ENCODE measurements at regions not wholly inside any gene's neighbourhood (a gene's known extent, or its start where the extent isn't known, plus 50 kb on each side); places are given as distances from the start of the nearest gene placed in this dataset.

- Histone ChIP-seq H3K27me3 (ENCODE audit: control insufficient read depth, insufficient read depth, low read length) (no peaks in the 10 kb centered on the region), H3K36me3 (ENCODE audit: control insufficient read depth, insufficient read depth, low read length) (no peaks in the 10 kb centered on the region), H3K4me3 (ENCODE audit: low read length) (no peak overlapping the region), H3K9me3 (ENCODE audit: control insufficient read depth, insufficient read depth, low read length) (no peaks in the 10 kb centered on the region), H3K4me1 (ENCODE audit: control insufficient read depth, insufficient read depth, low read length) (no peaks in the 10 kb centered on the region), H3K27ac (ENCODE audit: low read length) (no peak overlapping the region)
- Mint-ChIP-seq H3K9me3 (no peaks in the 10 kb centered on the region), H3K36me3 (no peaks in the 10 kb centered on the region), H3K4me1 (no peaks in the 10 kb centered on the region), H3K4me3 (no peak overlapping the region), H3K27me3 (ENCODE audit: low read depth in 2 of 2) (no peaks in the 10 kb centered on the region), H3K27ac (no peak overlapping the region)
- intact Hi-C loops (cut with micrococcal nuclease) = no loop called here
- DNase-seq (no peak), ATAC-seq (no peak)
- no peak for TF ChIP-seq CTCF (IDR thresholded peaks at IDR 0.05)
- 91% methylated on average over 8 of the region's 9 CpGs for WGBS (ENCODE audit: insufficient coverage)
Measured at GRCh38 chr18:57887543-57888383, 84.6 kb upstream of the ATP8B1 start.

GRCh38 chr18:57885931-57886330, 82.8 kb upstream of the ATP8B1 start:
- TF ChIP-seq CTCF (IDR thresholded peaks at IDR 0.05) = no peak
- no peak for ATAC-seq

GRCh38 chr18:57882465-57882864, 79.3 kb upstream of the ATP8B1 start:
- H3K27ac Mint-ChIP-seq = no peak overlapping the region
- H3K9me3 Mint-ChIP-seq = no peaks in the 10 kb centered on the region
- no peak for ATAC-seq
- TF ChIP-seq CTCF (IDR thresholded peaks at IDR 0.05) = no peak
- intact Hi-C loops (cut with micrococcal nuclease) = loop anchor here (5.0 kb wide), 1 partner anchor 300 kb away; no protein-coding TSS in a partner anchor
- H3K27me3 Mint-ChIP-seq (ENCODE audit: low read depth in 2 of 2) = peaks cover 2 to 5% of the 10 kb centered on the region in 2 donors
- Histone ChIP-seq H3K27ac (ENCODE audit: low read length) (no peak overlapping the region), H3K4me1 (ENCODE audit: control insufficient read depth, insufficient read depth, low read length) (no peaks in the 10 kb centered on the region), H3K27me3 (ENCODE audit: control insufficient read depth, insufficient read depth, low read length) (no peaks in the 10 kb centered on the region), H3K9me3 (ENCODE audit: control insufficient read depth, insufficient read depth, low read length) (no peaks in the 10 kb centered on the region), H3K36me3 (ENCODE audit: control insufficient read depth, insufficient read depth, low read length) (no peaks in the 10 kb centered on the region), H3K4me3 (ENCODE audit: low read length) (no peak overlapping the region)
- H3K36me3 Mint-ChIP-seq = no peaks in the 10 kb centered on the region
- H3K4me1 Mint-ChIP-seq = no peaks in the 10 kb centered on the region
- WGBS (ENCODE audit: insufficient coverage) = 63% methylated on average over 3 of the region's 3 CpGs
- H3K4me3 Mint-ChIP-seq = no peak overlapping the region
- DNase-seq = no peak

More at GRCh38 chr18:57885931-57886330, 82.8 kb upstream of the ATP8B1 start:
- Histone ChIP-seq H3K27ac (ENCODE audit: low read length) (no peak overlapping the region), H3K36me3 (ENCODE audit: control insufficient read depth, insufficient read depth, low read length) (no peaks in the 10 kb centered on the region), H3K9me3 (ENCODE audit: control insufficient read depth, insufficient read depth, low read length) (no peaks in the 10 kb centered on the region), H3K4me3 (ENCODE audit: low read length) (no peak overlapping the region), H3K4me1 (ENCODE audit: control insufficient read depth, insufficient read depth, low read length) (no peaks in the 10 kb centered on the region), H3K27me3 (ENCODE audit: control insufficient read depth, insufficient read depth, low read length) (no peaks in the 10 kb centered on the region)
- no peak overlapping the region for H3K4me3 Mint-ChIP-seq
- no peak overlapping the region for H3K27ac Mint-ChIP-seq
- 83% methylated on average over 1 of the region's 1 CpG for WGBS (ENCODE audit: insufficient coverage)
- no peaks in the 10 kb centered on the region for H3K9me3 Mint-ChIP-seq
- no peaks in the 10 kb centered on the region for H3K4me1 Mint-ChIP-seq
- intact Hi-C loops (cut with micrococcal nuclease) = no loop called here
- H3K36me3 Mint-ChIP-seq = no peaks in the 10 kb centered on the region
- no peak for DNase-seq
- peaks cover 2 to 5% of the 10 kb centered on the region in 2 donors for H3K27me3 Mint-ChIP-seq (ENCODE audit: low read depth in 2 of 2)
